Stimulated activated CD8-positive, alpha-beta memory T cell treated with anti-CD3 and anti-CD28 coated beads, Interleukin-7, amount 100 ng/mL, for 48 hours (primary cell): ENCODE measurements at regions not wholly inside any gene's neighbourhood (a gene's known extent, or its start where the extent isn't known, plus 50 kb on each side); places are given as distances from the start of the nearest gene placed in this dataset.
"Not testable (repeated sequence)": the region's sequence is repeated elsewhere in the genome, so short reads cannot be mapped to it uniquely, and the experiment has no call there.

Experiments used
- DNase-seq, 2 donors: peaks; one replicate each; pipeline ENCODE4 v3.0.0-alpha.2; 2020; ENCODE audit warnings: low read depth in 1 of 2; ENCODE audit errors: extremely low read depth in 1 of 2

DNA sequence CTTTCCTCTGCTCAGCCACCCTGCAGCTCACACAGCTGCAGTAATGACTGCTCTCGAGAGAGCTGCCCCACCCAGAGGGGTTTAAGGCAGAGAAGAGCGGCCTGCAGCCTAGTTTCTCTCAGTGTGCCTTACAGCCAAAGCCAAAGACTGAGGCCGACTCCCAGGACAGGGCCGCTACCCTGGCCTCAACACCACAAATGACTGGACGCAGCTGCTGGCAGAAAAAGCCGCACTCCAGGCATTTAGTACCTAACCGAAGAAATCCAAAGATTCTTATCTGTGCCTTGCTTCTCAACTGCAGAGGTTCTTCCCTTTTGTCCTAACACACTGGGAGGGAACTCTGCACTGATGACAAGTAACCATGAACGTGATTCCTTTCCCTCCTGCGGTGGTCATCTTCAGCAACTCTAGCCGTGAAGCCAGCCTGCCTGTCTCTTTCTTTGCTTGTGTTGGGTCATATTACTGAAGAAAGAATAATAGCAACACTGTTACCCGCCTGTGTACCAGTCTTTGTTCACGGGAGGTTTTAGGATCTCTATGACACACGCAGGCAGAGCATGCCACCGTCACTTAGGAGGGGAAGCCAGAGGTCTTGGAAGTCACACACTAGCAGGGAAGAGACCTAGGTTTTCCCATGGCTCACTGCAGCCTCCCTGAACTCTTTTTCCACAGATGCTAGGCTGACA, 202.7 kb downstream of the RHOU start:
- no peak for DNase-seq

DNA sequence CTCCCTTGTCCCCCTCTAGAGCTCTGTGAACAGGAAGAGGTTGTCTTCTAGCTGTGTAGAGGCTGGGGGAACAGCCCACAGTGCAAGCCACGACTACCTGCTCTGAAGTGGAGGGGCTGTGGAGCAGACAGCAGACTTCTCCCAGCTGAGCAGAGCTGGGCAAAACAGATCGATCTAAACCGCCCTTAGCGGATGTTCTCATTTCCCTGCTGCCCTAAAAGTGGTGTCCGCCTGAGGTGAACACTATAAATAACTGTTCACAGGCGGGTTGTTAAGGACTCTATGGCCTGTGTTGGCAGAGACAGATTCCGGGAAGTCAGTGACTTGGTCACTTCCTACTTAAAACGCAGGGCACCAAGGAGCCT, 203.2 kb downstream of the RHOU start:
- no peak for DNase-seq

DNA sequence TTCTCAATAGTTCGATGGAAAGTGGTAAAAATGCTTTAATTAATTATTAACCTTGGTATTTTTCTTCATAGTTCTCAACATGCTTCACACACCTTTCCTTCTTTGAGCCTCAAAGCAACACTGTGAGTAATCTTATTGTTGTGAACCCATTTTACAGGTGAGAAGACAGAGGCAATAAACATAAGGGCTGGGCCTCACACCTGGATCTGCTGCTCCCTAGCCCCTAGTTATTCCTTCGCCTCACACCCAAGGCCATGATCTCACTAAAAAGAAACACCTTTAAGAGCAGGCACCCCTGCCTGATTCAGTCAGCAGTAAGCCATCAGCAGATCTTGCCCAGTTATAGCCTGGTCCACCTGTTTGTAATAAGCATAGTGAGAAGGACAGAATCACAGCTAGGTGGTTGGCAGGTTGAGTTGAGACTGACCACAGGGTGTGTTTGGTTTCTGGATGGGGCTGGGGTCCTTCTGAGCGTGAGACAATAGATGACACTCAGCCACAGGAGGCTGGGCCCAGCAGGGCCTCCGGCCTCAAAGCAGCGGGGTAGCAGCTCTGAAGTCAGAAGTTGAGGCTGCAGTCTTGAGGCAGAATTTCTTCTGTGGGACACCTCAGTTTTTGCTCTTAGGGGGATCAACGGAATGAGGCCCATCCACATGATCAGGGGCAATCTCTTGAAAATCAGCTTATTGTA, 203.9 kb downstream of the RHOU start:
- no peak for DNase-seq

DNA sequence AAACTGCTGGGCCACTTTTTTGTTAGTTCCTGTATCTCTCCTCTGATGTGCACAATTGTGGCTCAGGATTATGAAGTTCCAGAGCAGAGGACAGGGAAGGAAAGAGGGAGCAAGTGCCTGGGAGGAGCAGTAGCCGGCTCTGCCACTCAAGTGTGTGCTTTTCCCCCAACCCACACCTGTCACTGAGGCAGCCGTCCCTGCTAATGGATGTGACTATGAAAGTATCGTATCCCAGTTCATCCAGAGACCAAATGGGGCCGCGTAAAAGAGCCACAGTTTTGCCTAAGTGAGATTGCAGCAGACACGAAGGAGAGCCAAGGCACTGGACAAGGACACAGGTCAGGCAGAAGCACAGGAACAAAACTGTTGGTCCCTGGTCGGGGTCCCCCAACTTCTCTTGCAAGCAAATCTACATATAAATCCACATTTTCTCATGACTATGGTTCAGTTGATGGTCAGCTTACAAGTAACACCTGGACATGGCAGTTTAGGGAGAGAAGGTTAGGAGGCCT, 204.7 kb downstream of the RHOU start:
- DNase-seq = no peak

DNA sequence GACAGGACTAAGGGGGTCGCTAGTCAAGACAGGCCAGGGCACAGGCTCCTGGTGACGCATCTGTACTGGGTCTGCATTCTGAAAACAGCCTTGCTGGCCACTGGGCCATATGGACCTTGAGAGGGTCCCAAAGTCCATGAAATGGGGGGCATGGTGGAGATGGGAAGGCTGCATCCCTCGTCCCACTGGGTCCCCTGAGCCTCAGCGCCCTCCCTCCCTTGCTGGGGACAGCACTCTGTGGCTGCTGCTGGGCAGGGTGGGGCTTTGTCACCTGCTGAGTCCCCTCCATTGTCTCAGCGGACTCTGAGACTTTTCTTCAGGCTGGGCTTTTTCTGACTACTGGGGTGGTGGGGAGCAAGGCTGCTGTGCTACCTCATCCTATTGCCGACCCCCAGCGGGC, 205.2 kb downstream of the RHOU start:
- DNase-seq = no peak

DNA sequence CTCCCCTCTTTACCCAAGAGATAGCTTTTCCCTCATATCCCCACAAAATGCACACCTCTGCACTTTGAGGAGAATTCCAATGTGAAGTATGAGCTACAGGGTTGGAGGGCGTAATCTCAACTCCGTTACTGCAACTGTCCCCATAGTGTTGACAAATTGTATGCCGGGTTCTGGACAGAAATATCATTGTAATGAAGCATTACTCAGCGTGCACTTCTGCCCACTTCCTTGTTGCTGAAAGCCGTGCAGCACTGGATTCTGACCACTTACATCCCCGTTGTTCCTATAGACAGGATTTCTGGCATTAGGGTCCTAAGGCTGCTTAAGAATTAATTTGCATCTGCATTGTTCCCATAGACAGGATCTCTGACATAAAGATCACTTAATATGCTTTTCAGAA, 205.6 kb downstream of the RHOU start:
- no peak for DNase-seq

DNA sequence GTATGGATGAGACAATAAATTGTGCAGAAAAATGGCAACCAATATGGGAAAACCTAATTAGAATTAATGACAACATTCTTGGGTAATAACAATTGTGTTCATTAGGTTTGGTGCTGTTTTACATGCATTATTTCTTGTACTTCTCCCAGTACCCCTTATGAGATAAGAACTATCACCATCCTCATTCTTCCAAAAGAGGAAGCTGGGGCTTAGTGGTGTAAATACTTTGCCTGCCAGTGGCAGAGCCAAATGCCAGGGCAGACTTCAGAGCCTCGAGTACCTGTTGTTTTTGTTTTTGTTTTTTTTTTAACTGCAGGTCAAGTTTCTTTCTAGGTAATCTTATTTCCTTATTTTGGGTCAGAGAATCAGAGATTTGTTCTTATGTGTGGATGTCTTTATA, 206.4 kb downstream of the RHOU start:
- no peak for DNase-seq

DNA sequence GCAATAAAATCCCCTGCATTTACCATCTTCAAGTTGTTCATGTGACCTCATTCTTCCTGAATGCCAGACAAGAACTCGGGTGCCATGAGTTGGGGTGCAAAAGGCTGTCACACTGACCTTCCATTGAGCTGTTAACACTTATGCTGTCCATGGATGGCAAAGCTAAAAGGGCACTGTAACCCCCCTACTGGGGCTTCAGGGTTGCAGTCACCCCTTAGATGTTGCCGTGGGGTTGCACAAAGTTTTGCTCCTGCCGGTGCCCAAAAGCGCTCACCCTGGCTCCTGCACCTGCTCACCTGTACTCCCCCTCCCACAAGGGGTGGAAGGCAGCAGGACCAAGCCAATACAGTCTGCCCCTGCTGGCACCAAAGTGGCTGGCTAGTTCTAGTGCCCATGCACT, 208.2 kb downstream of the RHOU start:
- DNase-seq = no peak

DNA sequence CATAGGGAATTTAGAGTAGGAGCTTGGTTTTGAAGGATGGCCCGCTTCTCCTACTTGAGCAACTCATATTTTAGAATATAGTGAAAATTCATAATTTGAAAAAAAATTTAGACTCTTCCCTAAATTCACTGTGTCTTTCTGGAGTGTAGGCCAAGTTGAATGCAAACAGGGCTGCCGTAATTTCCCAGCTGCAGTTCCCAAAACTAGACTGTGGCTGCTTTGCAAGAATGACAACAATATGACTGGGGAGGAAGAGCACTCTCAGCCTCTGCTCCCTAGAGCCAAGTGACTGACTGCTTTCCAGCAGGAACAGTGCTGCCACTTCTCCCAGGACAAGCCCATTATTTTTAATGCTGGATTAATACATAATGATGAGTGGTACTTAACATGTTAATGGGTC, 209.0 kb downstream of the RHOU start:
- DNase-seq = no peak

DNA sequence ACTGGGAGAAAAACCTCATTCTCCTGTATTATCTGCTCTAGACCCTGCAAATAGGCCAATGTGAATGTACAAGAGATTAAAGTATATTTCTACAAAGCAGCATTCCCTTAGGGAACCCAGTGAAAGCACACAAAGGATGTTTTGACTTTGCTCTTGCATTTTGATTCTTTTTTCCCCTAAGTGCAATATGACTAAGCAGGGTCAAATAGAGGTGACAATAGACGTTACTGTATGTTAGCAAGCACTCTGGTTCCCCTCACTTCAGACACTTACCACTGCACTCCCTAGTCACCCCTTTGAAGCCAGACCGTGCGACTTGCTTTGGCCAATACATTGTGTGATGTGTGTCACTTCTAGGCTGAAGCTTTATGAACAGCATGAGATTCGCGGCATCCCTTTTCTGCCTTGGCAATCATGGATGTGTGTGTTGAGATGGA, 209.7 kb downstream of the RHOU start:
- no peak for DNase-seq

DNA sequence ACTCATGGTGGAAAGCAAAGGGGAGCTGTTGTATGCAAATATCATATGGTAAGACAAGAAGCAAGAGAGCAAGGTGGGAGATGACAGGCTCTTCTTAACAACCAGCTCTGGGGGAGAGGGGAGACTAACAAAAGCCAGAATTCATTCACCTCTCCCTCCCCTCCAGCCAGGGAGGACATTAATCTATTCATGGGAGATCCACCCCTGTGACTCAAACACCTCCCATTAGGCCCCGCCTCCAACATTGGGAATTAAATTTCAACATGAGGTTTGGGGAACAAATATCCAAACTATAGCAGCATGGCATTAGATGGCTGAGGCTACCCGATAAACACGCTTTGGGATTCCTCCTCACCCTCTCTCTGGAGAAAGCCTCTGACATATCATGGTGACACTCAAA, 210.6 kb downstream of the RHOU start:
- DNase-seq = no peak

DNA sequence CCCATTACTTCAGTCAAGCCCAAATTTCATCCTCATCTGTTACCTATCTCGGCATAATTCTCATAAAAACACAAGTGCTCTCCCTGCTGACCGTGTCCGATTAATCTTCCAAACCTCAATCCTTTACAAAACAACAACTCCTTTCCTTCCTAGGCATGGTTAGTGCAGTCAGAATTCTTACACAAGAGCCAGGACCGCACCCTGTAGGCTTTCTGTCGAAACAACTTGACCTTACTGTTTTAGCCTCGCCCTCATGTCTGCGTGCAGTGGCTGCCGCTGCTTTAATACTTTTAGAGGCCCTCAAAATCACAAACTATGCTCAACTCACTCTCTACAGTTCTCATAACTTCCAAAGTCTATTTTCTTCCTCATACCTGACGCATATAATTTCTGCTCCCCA, 214.3 kb downstream of the RHOU start:
- DNase-seq = not testable (repeated sequence)

DNA sequence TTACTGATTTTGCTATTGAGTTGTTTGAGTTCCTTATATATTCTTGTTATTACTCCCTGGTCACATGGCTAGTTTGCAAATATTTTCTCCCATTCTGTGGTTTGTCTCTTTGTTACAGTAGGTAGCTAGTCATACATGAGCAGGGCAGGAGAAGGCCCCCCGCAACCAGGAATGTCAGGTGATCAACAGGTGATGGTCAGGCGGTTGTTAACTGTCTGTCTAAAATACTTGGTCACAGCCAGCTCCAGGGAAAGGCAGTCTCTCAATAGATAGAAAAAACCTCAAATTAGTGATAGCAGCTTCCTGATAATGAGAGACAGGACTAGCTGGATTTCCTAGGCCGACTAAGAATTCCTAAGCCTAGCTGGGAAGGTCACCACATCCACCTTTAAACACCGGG, 217.9 kb downstream of the RHOU start:
- DNase-seq = no peak

DNA sequence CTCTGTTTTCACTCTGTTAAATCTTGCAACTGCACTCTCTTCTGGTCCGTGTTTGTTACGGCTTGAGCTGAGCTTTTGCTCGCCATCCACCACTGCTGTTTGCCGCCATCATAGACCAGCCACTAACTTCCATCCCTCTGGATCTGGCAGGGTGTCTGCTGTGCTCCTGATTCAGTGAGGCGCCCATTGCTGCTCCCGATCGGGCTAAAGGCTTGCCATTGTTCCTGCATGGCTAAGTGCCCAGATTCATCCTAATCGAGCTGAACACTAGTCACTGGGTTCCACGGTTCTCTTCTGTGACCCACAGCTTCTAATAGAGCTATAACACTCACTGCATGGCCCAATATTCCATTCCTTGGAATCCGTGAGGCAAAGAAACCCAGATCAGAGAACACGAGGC, 218.5 kb downstream of the RHOU start:
- not testable (repeated sequence) for DNase-seq

DNA sequence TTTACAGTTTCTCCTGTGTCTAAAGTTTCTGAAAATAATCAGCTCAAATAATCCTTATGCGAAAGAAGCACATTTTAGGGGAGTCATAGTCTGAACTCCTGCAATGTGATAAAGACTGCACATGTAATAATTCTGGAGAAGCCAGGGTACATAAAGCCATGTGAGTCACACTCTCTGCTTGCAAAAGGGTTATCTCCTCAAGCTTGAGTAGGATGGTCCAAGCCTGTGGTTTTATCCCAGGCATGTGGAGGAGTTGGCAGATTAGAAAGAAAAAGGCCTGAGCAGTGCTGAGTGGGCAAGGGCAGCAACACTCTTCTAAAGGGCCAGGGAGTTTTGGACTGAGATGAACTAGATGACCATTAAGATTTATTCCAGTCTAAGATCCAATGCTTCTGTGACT, 220.4 kb downstream of the RHOU start:
- no peak for DNase-seq

DNA sequence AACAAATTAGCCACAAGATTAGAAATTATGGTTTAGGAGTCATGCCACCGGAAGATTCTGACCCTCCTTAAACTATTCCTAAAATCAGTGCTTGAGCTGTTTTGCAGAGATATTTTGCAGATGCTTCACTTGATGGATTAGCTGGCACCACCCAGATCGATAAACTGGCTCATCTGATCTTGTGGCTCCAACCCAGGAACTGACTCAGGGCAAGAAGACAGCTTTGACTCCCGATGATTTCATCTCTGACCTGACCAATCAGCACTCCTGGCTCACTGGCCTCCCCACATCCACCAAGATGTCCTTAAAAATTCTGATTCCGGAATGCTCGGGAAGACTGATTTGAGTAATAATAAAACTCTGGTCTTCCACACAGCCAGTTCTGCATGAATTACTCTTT, 221.6 kb downstream of the RHOU start:
- no peak for DNase-seq

DNA sequence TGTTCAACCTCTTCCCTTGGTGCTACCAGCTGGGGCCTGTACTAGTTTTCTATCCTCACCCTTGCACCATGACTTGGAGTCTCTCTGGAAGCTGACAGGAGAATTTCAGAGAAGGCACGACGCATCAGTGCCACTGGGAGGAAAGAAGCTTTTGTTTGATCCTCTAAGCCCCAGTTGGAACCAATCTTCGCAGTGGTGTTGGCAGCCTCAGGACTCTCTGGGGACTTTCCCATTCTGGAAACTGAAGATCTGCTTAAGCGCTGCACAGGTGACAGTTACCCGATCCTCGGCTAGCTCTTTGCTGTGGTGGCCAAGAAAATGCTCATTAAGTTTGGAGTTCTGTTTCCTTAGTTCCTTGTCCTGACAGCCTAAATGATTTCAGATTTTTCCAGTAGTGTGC, 222.3 kb downstream of the RHOU start:
- no peak for DNase-seq

DNA sequence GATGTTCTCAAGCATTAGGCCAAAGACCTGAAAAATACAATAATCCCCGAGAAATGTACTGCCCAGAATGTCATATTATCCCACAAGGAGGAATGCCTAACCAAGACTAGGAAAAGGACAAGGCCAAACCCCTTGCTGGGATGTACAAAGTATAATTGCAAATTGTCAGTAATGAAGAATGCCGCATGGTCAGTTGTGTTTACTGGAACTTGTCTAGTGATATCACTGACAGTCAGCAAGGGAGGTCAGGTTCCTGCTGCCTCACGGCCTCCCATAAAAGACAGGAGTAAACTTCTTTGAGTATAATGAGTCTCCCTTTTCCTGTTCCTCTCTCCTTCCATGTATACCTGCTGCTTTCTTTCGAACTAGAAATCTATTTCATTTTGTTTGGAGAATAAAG, 222.8 kb downstream of the RHOU start:
- DNase-seq = no peak

DNA sequence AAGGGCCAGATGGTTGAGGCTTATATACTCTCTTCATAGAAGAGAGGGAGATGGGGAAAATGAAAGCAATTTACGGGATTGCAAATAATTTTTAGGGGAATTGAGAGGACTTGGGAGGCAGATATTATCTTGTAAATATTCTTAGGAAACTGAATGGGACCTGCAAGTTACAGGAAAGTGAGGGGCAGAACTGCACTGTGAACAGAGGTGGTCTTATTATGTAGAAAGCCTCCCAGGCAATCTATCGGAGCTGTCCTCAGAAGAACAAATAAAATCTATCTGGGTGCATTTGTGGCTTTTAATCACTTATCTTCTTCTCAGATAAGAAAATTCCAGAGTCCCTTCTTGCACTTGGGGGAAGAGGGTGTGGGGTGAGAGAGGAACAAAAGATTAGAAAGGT, 223.5 kb downstream of the RHOU start:
- DNase-seq = no peak

DNA sequence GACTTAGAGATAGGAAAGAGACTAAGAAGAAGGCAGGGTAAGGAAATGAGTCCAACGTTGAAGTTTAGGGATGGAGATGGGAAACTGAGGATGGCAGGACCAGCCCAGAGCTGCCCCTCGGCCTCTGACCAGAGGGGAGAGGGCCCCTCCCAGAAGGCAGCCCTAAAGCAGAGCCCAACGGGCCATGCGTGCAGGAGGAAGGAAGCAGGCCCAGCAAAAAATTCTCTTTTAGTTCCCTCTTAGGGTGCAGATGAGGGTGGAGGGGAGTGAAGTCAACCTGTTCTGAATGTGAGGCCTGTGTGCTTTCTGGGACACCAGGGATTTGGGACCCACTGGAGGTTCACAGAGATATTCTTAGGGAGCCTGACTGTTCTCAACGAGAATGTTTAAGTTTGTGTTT, 225.4 kb downstream of the RHOU start:
- no peak for DNase-seq

DNA sequence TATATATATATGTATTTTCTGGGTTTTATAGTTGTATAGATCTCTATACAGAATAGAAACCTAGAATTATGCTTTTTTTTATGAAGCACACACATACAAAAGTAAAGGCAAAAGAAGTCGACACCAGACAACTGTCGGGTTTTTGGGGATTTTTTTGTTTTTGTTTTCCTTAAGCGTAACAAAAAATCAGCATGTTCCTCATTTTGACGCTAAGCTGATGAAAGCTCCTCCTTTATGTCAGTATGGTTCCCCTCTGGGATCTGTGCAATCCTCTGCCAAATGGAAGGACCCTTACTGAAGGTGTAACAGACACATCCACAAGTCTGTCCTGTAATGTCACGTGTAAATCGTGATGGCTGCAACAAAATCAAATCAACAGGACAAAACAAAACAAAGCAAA, 226.2 kb downstream of the RHOU start:
- no peak for DNase-seq

DNA sequence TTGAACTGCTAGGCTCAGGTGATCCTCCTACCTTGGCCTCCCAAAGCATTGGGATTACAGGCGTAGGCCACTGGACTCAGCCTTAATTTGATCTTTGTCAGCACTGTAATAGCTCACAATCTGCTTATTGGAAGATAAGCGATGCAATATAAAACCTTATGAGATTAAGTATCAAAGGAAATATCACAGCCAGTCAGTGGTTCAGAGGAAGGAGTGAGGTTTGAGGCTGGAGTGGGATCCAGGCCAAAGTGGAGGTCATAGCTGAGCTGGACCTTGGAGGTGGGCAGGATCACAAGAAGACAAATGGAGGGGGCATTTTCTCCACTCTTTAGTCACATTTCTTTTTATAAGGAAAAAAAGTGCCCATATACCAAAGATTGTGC, 228.5 kb downstream of the RHOU start:
- no peak for DNase-seq
